ENCODE measurements at regions not wholly inside any gene's neighbourhood (a gene's known extent, or its start where the extent isn't known, plus 50 kb on each side); places are given as distances from the start of the nearest gene placed in this dataset.

GRCh38 chr11:103608566-103608965 is 427.9 kb upstream of the DDI1 start:
- TF ChIP-seq SNAI2 (CRISPR knock-in tag; IDR thresholded peaks at IDR 0.05) (no peak), CREB5 (CRISPR knock-in tag; IDR thresholded peaks at IDR 0.05; ENCODE audit: low read depth) (no peak), TOX (CRISPR knock-in tag; IDR thresholded peaks at IDR 0.05; ENCODE audit: borderline replicate concordance) (no peak), ZNF70 (CRISPR knock-in tag; IDR thresholded peaks at IDR 0.05) (no peak)
